ENCODE measurements at regions not wholly inside any gene's neighbourhood (a gene's known extent, or its start where the extent isn't known, plus 50 kb on each side); places are given as distances from the start of the nearest gene placed in this dataset.

DNA sequence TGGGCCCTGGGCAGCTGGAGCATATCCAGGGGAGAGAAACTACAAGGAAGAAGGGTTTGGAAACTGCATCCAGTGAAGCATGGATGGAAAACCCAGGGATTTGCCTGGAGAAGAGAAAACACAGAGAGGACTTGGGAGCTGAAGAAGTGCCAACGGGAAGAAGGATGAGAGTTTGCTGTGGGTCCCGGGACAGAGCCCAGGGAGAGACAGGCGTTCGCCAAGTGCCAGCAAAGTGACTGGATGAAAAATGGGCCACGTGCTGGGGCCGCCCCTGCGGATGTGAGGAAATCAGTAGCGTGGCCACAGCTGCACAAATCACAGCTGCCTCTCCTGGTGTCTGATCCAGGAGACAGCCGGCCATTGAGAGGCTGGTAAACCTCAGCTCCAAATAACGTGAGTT lies 70.4 kb downstream of the HES1 start:
- Mint-ChIP-seq H3K4me1 (peaks cover 38% of the 10 kb centered on the region), H3K36me3 (no peaks in the 10 kb centered on the region), H3K27me3 (ENCODE audit: insufficient read depth, low read depth) (peaks cover 61% of the 10 kb centered on the region), H3K9me3 (peaks cover 4% of the 10 kb centered on the region), H3K27ac (no peak overlapping the region), H3K4me3 (no peak overlapping the region)
- Histone ChIP-seq H3F3A (ENCODE audit: low read depth) (peaks cover 37% of the 10 kb centered on the region), H3K4me1 (peaks cover 37% of the 10 kb centered on the region), H3K27ac (no peak overlapping the region), H3K79me2 (ENCODE audit: low read depth) (no peaks in the 10 kb centered on the region), H3K36me3 (no peaks in the 10 kb centered on the region), H4K20me1 (ENCODE audit: low read depth) (no peaks in the 10 kb centered on the region), H3K9ac (no peak overlapping the region), H3K27me3 (peaks cover 15% of the 10 kb centered on the region), H3K4me2 (no peak overlapping the region), H3K4me3 (no peak overlapping the region), H3K9me3 (ENCODE audit: low read depth) (no peaks in the 10 kb centered on the region), H2AFZ (replicated peaks) (no peak overlapping the region)
- no peak for DNase-seq (ENCODE audit: low spot score)
- TF ChIP-seq EZH2 (IDR thresholded peaks at IDR 0.05) (no peak), EZH2phosphoT487 (IDR thresholded peaks at IDR 0.05) (no peak)
- TF ChIP-seq, protein P1, sequence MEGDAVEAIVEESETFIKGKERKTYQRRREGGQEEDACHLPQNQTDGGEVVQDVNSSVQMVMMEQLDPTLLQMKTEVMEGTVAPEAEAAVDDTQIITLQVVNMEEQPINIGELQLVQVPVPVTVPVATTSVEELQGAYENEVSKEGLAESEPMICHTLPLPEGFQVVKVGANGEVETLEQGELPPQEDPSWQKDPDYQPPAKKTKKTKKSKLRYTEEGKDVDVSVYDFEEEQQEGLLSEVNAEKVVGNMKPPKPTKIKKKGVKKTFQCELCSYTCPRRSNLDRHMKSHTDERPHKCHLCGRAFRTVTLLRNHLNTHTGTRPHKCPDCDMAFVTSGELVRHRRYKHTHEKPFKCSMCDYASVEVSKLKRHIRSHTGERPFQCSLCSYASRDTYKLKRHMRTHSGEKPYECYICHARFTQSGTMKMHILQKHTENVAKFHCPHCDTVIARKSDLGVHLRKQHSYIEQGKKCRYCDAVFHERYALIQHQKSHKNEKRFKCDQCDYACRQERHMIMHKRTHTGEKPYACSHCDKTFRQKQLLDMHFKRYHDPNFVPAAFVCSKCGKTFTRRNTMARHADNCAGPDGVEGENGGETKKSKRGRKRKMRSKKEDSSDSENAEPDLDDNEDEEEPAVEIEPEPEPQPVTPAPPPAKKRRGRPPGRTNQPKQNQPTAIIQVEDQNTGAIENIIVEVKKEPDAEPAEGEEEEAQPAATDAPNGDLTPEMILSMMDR (IDR thresholded peaks at IDR 0.05) = no peak

DNA sequence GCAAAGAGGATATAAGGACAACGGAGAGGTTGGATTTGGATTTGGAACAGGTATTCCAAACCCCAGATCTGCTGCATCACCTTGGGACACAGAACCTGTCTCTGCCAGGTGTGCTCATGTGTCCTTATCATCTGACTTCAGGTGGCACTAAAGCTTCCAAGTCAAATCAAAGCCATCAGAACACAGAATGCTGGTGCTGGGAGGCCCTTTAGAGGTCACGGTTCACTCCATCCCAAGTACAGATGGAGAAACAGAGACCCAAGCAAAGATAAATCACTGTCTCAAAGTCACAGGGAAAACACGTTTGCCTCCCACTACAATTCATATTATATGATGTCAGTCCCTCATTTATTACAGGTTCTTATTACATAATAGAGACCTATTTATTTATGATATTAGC lies 72.8 kb downstream of the HES1 start:
- no peak overlapping the region for H3K4me2 ChIP-seq
- Mint-ChIP-seq H3K9me3 (no peaks in the 10 kb centered on the region), H3K4me3 (no peak overlapping the region), H3K27ac (no peak overlapping the region), H3K27me3 (ENCODE audit: insufficient read depth, low read depth) (peaks cover 42% of the 10 kb centered on the region), H3K4me1 (peaks cover 58% of the 10 kb centered on the region), H3K36me3 (no peaks in the 10 kb centered on the region)
- DNase-seq (ENCODE audit: low spot score) = no peak
- H3K9ac ChIP-seq = no peak overlapping the region
- peaks cover 55% of the 10 kb centered on the region for H3K4me1 ChIP-seq
- peaks cover 3% of the 10 kb centered on the region for H3K27me3 ChIP-seq
- H3F3A ChIP-seq (ENCODE audit: low read depth) = peaks cover 52% of the 10 kb centered on the region
- H3K79me2 ChIP-seq (ENCODE audit: low read depth) = no peaks in the 10 kb centered on the region
- TF ChIP-seq, protein P1 (IDR thresholded peaks at IDR 0.05) = no peak
- TF ChIP-seq EZH2 (IDR thresholded peaks at IDR 0.05) (no peak), EZH2phosphoT487 (IDR thresholded peaks at IDR 0.05) (no peak)
- H3K27ac ChIP-seq = no peak overlapping the region
- no peaks in the 10 kb centered on the region for H3K9me3 ChIP-seq (ENCODE audit: low read depth)
- no peak overlapping the region for H2AFZ ChIP-seq (replicated peaks)
- peaks cover 14% of the 10 kb centered on the region for H4K20me1 ChIP-seq (ENCODE audit: low read depth)
- no peak overlapping the region for H3K4me3 ChIP-seq
- H3K36me3 ChIP-seq = no peaks in the 10 kb centered on the region

DNA sequence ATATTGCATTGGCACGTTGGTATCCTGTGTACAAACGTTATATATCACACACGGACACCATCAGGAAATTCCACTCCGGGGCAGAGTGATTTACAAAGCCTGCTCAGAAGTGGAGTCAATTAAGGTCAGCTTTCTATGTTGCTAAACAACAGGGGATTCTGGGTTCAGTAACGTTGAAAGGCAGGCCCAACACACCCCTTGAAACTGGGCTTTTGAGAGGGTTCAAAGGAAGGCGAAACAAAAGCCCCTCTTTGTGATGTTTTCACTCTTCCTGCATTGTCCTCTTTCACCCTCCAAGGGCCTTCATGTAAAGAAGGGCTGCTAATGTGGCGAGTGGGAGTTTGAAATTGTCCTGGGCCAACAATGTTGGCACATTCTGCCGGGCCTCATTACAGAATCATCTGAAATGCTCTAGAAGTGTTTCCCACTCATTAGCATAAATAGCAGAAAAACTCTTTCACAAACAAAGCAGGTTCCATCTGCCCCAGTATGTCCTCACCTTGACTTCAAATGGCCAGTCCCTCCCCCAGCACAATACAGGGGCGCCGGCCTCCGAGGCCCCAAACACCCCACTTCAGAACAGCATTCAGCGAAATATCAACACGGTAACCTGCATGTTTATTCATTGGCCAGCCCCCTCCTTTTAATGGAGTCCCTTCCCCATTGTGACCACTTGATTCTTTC lies 76.4 kb downstream of the HES1 start:
- TF ChIP-seq, protein P1 (IDR thresholded peaks at IDR 0.05) = no peak
- TF ChIP-seq EZH2phosphoT487 (IDR thresholded peaks at IDR 0.05) (no peak), EZH2 (IDR thresholded peaks at IDR 0.05) (no peak)
- H4K20me1 ChIP-seq (ENCODE audit: low read depth) = peaks cover 14% of the 10 kb centered on the region
- Mint-ChIP-seq H3K27me3 (ENCODE audit: insufficient read depth, low read depth) (peaks cover 37% of the 10 kb centered on the region), H3K36me3 (no peaks in the 10 kb centered on the region), H3K27ac (peak overlapping the region; percentile 96), H3K4me1 (peaks cover 53% of the 10 kb centered on the region), H3K4me3 (peak overlapping the region; percentile 75), H3K9me3 (no peaks in the 10 kb centered on the region)
- peaks cover 46% of the 10 kb centered on the region for H3K4me1 ChIP-seq
- no peak overlapping the region for H3K9ac ChIP-seq
- no peaks in the 10 kb centered on the region for H3K27me3 ChIP-seq
- H3K79me2 ChIP-seq (ENCODE audit: low read depth) = no peaks in the 10 kb centered on the region
- H3K36me3 ChIP-seq = no peaks in the 10 kb centered on the region
- peak overlapping the region; percentile 34 for H3K4me3 ChIP-seq
- H3K4me2 ChIP-seq = peak overlapping the region; percentile 80
- H2AFZ ChIP-seq (replicated peaks) = no peak overlapping the region
- DNase-seq (ENCODE audit: low spot score) = peak; percentile 91
- peaks cover 52% of the 10 kb centered on the region for H3F3A ChIP-seq (ENCODE audit: low read depth)
- no peaks in the 10 kb centered on the region for H3K9me3 ChIP-seq (ENCODE audit: low read depth)
- H3K27ac ChIP-seq = peak overlapping the region; percentile 90

Data from neural progenitor cell (in vitro differentiated cells).